ENCODE measurements at regions not wholly inside any gene's neighbourhood (a gene's known extent, or its start where the extent isn't known, plus 50 kb on each side); places are given as distances from the start of the nearest gene placed in this dataset.

DNA sequence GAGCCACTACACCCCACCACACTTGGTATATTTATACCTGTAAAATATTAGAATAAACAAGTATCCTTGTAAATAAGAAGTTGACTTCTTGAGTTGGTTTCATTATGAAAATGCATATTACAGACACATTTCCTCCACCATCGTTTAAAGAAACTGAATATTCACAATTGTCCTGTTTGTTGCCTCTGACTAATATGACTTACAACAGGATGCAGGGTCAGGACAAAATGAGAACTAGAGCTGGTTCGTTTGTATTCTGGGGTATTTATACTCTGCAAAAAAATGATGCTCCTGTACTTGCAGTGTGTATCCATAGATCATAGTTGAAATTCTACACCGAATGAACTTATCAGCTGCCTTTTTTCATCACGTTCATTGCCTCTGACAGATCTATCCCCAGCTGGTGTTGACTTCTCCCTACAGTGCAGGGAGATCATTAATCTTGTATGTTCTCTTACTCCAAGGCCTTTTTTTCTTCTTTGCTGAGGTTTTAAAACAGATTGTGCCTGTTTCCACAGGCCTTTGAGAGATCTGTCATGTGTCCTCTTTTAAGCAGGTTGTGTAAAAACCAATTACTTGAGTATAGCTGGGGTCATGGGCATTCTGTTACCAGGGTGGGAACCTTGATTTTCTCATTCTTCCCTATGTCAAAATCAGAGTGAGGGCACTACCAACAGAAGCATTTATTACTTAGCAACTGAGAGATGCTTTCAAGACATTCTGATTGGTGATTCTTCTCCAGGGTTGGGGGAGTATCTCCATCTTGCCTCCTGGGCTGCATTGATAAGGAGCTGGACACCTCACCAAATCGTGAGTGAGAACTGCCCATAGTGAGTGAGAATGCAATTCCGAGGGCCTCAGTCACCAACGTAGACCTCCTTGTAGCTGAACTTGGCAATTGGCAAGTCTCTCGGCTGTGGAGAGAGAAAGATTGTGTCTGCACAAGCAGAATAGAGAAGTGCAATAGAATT lies 78.8 kb upstream of the CD83 start:
- TF ChIP-seq POLR2AphosphoS5 (IDR thresholded peaks at IDR 0.05; ENCODE audit: low read depth, low read length) (no peak), POLR2A (IDR thresholded peaks at IDR 0.05; ENCODE audit: low read depth, low read length) (no peak), TAF1 (IDR thresholded peaks at IDR 0.05; ENCODE audit: low read depth, low read length) (no peak), POU2F2 (IDR thresholded peaks at IDR 0.05; ENCODE audit: low read depth, low read length) (no peak)
